Endodermal cell (in vitro differentiated cells): ENCODE measurements at regions not wholly inside any gene's neighbourhood (a gene's known extent, or its start where the extent isn't known, plus 50 kb on each side); places are given as distances from the start of the nearest gene placed in this dataset.

ENCODE experiments used
- DNase-seq: peaks from one replicate; pipeline ENCODE4 v3.0.0-alpha.2; 2017
- H3K27ac ChIP-seq: 2 replicates; pipeline ENCODE4 v1.5.1; 2013; ENCODE audit warnings: mild to moderate bottlenecking, low read depth, low read length, moderate library complexity
- H3K27me3 ChIP-seq: 2 replicates; pipeline ENCODE4 v1.6.1; 2013; ENCODE audit warnings: mild to moderate bottlenecking, low read length, moderate library complexity; ENCODE audit not compliant: insufficient read depth, control insufficient read depth, poor library complexity, severe bottlenecking
- H3K36me3 ChIP-seq: 2 replicates; pipeline ENCODE4 v1.7.0; 2013; ENCODE audit warnings: mild to moderate bottlenecking, low read length, moderate library complexity; ENCODE audit not compliant: control insufficient read depth, insufficient read depth
- H3K4me1 ChIP-seq: one replicate; pipeline ENCODE4 v1.7.0; 2013; ENCODE audit warnings: low read length; ENCODE audit not compliant: control insufficient read depth, insufficient read depth
- H3K4me3 ChIP-seq: 2 replicates; pipeline ENCODE4 v1.5.1; 2013; ENCODE audit warnings: mild to moderate bottlenecking, low read length, moderate library complexity
- H3K9ac ChIP-seq: 2 replicates; pipeline ENCODE4 v1.6.1; 2013; ENCODE audit warnings: mild to moderate bottlenecking, low read length, moderate library complexity; ENCODE audit not compliant: poor library complexity, severe bottlenecking; ENCODE audit errors: extremely low read depth
- H3K9me3 ChIP-seq: 2 replicates; pipeline ENCODE4 v1.6.1; 2013; ENCODE audit warnings: mild to moderate bottlenecking, low read length, moderate library complexity; ENCODE audit not compliant: control insufficient read depth
- H3K27ac Mint-ChIP-seq: 2 replicates; pipeline ENCODE4 v1.8.0; 2020; ENCODE audit warnings: mixed read lengths
- H3K27me3 Mint-ChIP-seq: 2 replicates; pipeline ENCODE4 v1.8.0; 2021; ENCODE audit warnings: mild to moderate bottlenecking, mixed read lengths; ENCODE audit not compliant: insufficient read depth
- H3K36me3 Mint-ChIP-seq: 2 replicates; pipeline ENCODE4 v1.8.0; 2020; ENCODE audit warnings: low read depth, mixed read lengths
- H3K4me1 Mint-ChIP-seq: 2 replicates; pipeline ENCODE4 v1.8.0; 2020; ENCODE audit warnings: mixed read lengths
- H3K4me3 Mint-ChIP-seq: 2 replicates; pipeline ENCODE4 v1.8.0; 2020; ENCODE audit warnings: mild to moderate bottlenecking, moderate library complexity, mixed read lengths
- H3K9me3 Mint-ChIP-seq: 2 replicates; pipeline ENCODE4 v1.8.0; 2020; ENCODE audit warnings: mild to moderate bottlenecking, mixed read lengths
- CTCF ChIP-seq: fragments of 200-600 bp; sonication (generic); conservative IDR thresholded peaks from 2 replicates; pipeline ENCODE4 v1.5.0; 2021; ENCODE audit warnings: antibody characterized with exemption, mild to moderate bottlenecking
- WGBS, 2 experiments: methylation state at CpG; one replicate each; pipeline versions ENCODE4 v1.1.5 to v1.1.7; 2013; ENCODE audit warnings: missing lambda C conversion rate in 2 of 2, mixed read lengths in 1 of 2; ENCODE audit not compliant: insufficient coverage in 1 of 2, insufficient read length in 1 of 2; 5-methylcytosine and 5-hydroxymethylcytosine counted together

GRCh38 chr10:78326372-78326771, 292.7 kb downstream of the RPS24 start:
- TF ChIP-seq CTCF: no peak
- Mint-ChIP-seq H3K4me3 (no peak overlapping the region), H3K27ac (no peak overlapping the region), H3K4me1 (no peaks in the 10 kb centered on the region), H3K27me3 (peaks cover 2% of the 10 kb centered on the region), H3K36me3 (peaks cover 1% of the 10 kb centered on the region), H3K9me3 (peaks cover 24% of the 10 kb centered on the region)
- Histone ChIP-seq H3K9ac (no peak overlapping the region), H3K27ac (no peak overlapping the region), H3K4me3 (no peak overlapping the region), H3K9me3 (peaks cover 22% of the 10 kb centered on the region), H3K36me3 (no peaks in the 10 kb centered on the region), H3K27me3 (no peaks in the 10 kb centered on the region), H3K4me1 (no peaks in the 10 kb centered on the region)
- WGBS, 2 experiments: 92 to 100% methylated on average over 1 of the region's 1 CpG
- DNase-seq: no peak

- no peak overlapping the region for H3K9ac ChIP-seq
- no peak overlapping the region for H3K4me3 ChIP-seq
- no peak overlapping the region for H3K27ac ChIP-seq
- no peak for TF ChIP-seq CTCF
- 82 to 89% methylated on average over 4 of the region's 4 CpGs for WGBS, 2 experiments
- H3K4me1 ChIP-seq: no peaks in the 10 kb centered on the region
- H3K27me3 ChIP-seq: no peaks in the 10 kb centered on the region
- Mint-ChIP-seq H3K9me3 (peaks cover 24% of the 10 kb centered on the region), H3K36me3 (peaks cover 1% of the 10 kb centered on the region), H3K4me1 (no peaks in the 10 kb centered on the region), H3K4me3 (no peak overlapping the region), H3K27ac (no peak overlapping the region), H3K27me3 (peaks cover 2% of the 10 kb centered on the region)
- DNase-seq: no peak
- peaks cover 22% of the 10 kb centered on the region for H3K9me3 ChIP-seq
- no peaks in the 10 kb centered on the region for H3K36me3 ChIP-seq
Measured at GRCh38 chr10:78327778-78328591, 294.3 kb downstream of the RPS24 start.

GRCh38 chr10:78328592-78329404, 295.1 kb downstream of the RPS24 start:
- no peaks in the 10 kb centered on the region for H3K4me1 Mint-ChIP-seq
- TF ChIP-seq CTCF: no peak
- Histone ChIP-seq H3K4me1 (no peaks in the 10 kb centered on the region), H3K4me3 (no peak overlapping the region), H3K27me3 (no peaks in the 10 kb centered on the region), H3K27ac (no peak overlapping the region), H3K9ac (no peak overlapping the region), H3K36me3 (no peaks in the 10 kb centered on the region), H3K9me3 (peaks cover 22% of the 10 kb centered on the region)
- WGBS, 2 experiments: 89 to 93% methylated on average over 6 to 10 of the region's 10 CpGs
- H3K9me3 Mint-ChIP-seq: peaks cover 24% of the 10 kb centered on the region
- H3K36me3 Mint-ChIP-seq: peaks cover 1% of the 10 kb centered on the region
- H3K4me3 Mint-ChIP-seq: no peak overlapping the region
- no peak overlapping the region for H3K27ac Mint-ChIP-seq
- H3K27me3 Mint-ChIP-seq: peaks cover 2% of the 10 kb centered on the region
- no peak for DNase-seq
